Activated T-helper 9 cell treated with anti-CD3 and anti-CD28 coated beads, Interleukin-2, amount 50 U/mL, for 16 hours (primary cell): ENCODE measurements at regions not wholly inside any gene's neighbourhood (a gene's known extent, or its start where the extent isn't known, plus 50 kb on each side); places are given as distances from the start of the nearest gene placed in this dataset.

Experiments used
- DNase-seq: peaks from one replicate; pipeline ENCODE4 v3.0.0-alpha.2; 2020; ENCODE audit warnings: low read depth

- DNase-seq, result no peak
These were observed 110.7 kb upstream of the UQCRFS1 start for GRCh38 chr19:29323440-29324290.

GRCh38 chr19:29324291-29324680 lies 111.3 kb upstream of the UQCRFS1 start:
- DNase-seq, result no peak

- no peak for DNase-seq
These were observed 111.8 kb upstream of the UQCRFS1 start for GRCh38 chr19:29324717-29325116.

GRCh38 chr19:29325241-29325975 lies 112.5 kb upstream of the UQCRFS1 start:
- DNase-seq, result no peak

- DNase-seq, result no peak
These were observed 113.4 kb upstream of the UQCRFS1 start for GRCh38 chr19:29326351-29326750.

- DNase-seq, result no peak
These were observed 114.2 kb upstream of the UQCRFS1 start for GRCh38 chr19:29326849-29327840.

- DNase-seq, result no peak
These were observed 115.6 kb upstream of the UQCRFS1 start for GRCh38 chr19:29328586-29328985.

- no peak for DNase-seq
These were observed 116.6 kb upstream of the UQCRFS1 start for GRCh38 chr19:29329460-29330134.

GRCh38 chr19:29336425-29336824 lies 123.5 kb upstream of the UQCRFS1 start:
- no peak for DNase-seq

- no peak for DNase-seq
These were observed 124.1 kb upstream of the UQCRFS1 start for GRCh38 chr19:29337029-29337428.

GRCh38 chr19:29338480-29338879 lies 125.5 kb upstream of the UQCRFS1 start:
- no peak for DNase-seq

- no peak for DNase-seq
These were observed 129.8 kb upstream of the UQCRFS1 start for GRCh38 chr19:29342721-29343120.

- DNase-seq, result no peak
These were observed 151.3 kb upstream of the UQCRFS1 start for GRCh38 chr19:29364224-29364726.

- DNase-seq, result no peak
These were observed 152.0 kb upstream of the UQCRFS1 start for GRCh38 chr19:29364999-29365398.

GRCh38 chr19:29365836-29366417 lies 153.0 kb upstream of the UQCRFS1 start:
- no peak for DNase-seq

GRCh38 chr19:29366757-29367156 lies 153.8 kb upstream of the UQCRFS1 start:
- DNase-seq, result no peak

- no peak for DNase-seq
These were observed 154.9 kb upstream of the UQCRFS1 start for GRCh38 chr19:29367791-29368222.

- no peak for DNase-seq
These were observed 155.5 kb upstream of the VSTM2B start for GRCh38 chr19:29370276-29370675.

- DNase-seq, result no peak
These were observed 154.3 kb upstream of the VSTM2B start for GRCh38 chr19:29371251-29372090.

GRCh38 chr19:29372091-29372415 lies 153.7 kb upstream of the VSTM2B start:
- DNase-seq, result no peak
